Keratinocyte (primary cell): ENCODE measurements at regions not wholly inside any gene's neighbourhood (a gene's known extent, or its start where the extent isn't known, plus 50 kb on each side); places are given as distances from the start of the nearest gene placed in this dataset.

Experiments
- DNase-seq: peaks from one replicate; pipeline ENCODE4 v3.0.0-alpha.2; 2011; ENCODE audit warnings: low read depth, missing footprints, low spot score
- FAIRE-seq: peaks from 2 replicates; lab custom pipeline; 2011; peaks lifted over from hg19 to GRCh38; lab: Jason Lieb, UNC
- H2AFZ ChIP-seq: 2 replicates; pipeline ENCODE4 v1.6.0; 2012; ENCODE audit warnings: low read length, control low read depth, inconsistent platforms; ENCODE audit not compliant: control insufficient read depth
- H3K27ac ChIP-seq: 2 replicates; pipeline ENCODE4 v1.5.1; 2011; ENCODE audit warnings: low read length; ENCODE audit not compliant: control insufficient read depth, insufficient read depth
- H3K27me3 ChIP-seq: 3 replicates; pipeline ENCODE4 v1.6.0; 2011; ENCODE audit warnings: low read length; ENCODE audit not compliant: control insufficient read depth, insufficient read depth; ENCODE audit errors: extremely low read depth
- H3K36me3 ChIP-seq, 2 experiments: 2 replicates in 1 of 2; 3 replicates in 1 of 2; pipeline ENCODE4 v1.5.1; 2011; ENCODE audit warnings: low read length in 2 of 2, mild to moderate bottlenecking in 1 of 2; ENCODE audit not compliant: control insufficient read depth in 2 of 2, insufficient read depth in 2 of 2; ENCODE audit errors: extremely low read depth in 1 of 2
- H3K4me1 ChIP-seq: 3 replicates; pipeline ENCODE4 v1.5.1; 2011; ENCODE audit warnings: low read length; ENCODE audit not compliant: control insufficient read depth, insufficient read depth; ENCODE audit errors: extremely low read depth
- H3K4me2 ChIP-seq: 3 replicates; pipeline ENCODE4 v1.6.0; 2011; ENCODE audit warnings: low read depth, low read length; ENCODE audit not compliant: control insufficient read depth, insufficient read depth; ENCODE audit errors: extremely low read depth
- H3K4me3 ChIP-seq, 3 experiments: fragments of 200-600 bp in 1 of 3; sonication (generic) in 1 of 3; 2 replicates in 2 of 3; 3 replicates in 1 of 3; pipeline ENCODE4 v1.5.1; 2011 to 2016; ENCODE audit warnings: low read length in 3 of 3, mild to moderate bottlenecking in 3 of 3, control low read depth in 2 of 3, inconsistent platforms in 1 of 3, low read depth in 1 of 3, mixed read lengths in 1 of 3, mixed run types in 1 of 3, moderate library complexity in 1 of 3; ENCODE audit not compliant: control insufficient read depth in 2 of 3, insufficient read depth in 2 of 3; ENCODE audit errors: extremely low read depth in 1 of 3
- H3K79me2 ChIP-seq: 2 replicates; pipeline ENCODE4 v1.6.0; 2012; ENCODE audit warnings: low read length; ENCODE audit not compliant: control insufficient read depth, insufficient read depth
- H3K9ac ChIP-seq: 3 replicates; pipeline ENCODE4 v1.6.0; 2011; ENCODE audit warnings: low read length; ENCODE audit not compliant: control insufficient read depth, insufficient read depth; ENCODE audit errors: extremely low read depth
- H3K9me1 ChIP-seq: 3 replicates; pipeline ENCODE4 v1.6.0; 2011; ENCODE audit warnings: low read length; ENCODE audit not compliant: control insufficient read depth, insufficient read depth; ENCODE audit errors: extremely low read depth
- H3K9me3 ChIP-seq: 2 replicates; pipeline ENCODE4 v1.5.1; 2012; ENCODE audit warnings: low read depth, low read length; ENCODE audit not compliant: control insufficient read depth
- H4K20me1 ChIP-seq: 3 replicates; pipeline ENCODE4 v1.6.0; 2011; ENCODE audit warnings: low read length; ENCODE audit not compliant: control insufficient read depth, insufficient read depth; ENCODE audit errors: extremely low read depth
- CTCF ChIP-seq, 3 experiments: IDR thresholded peaks in 1 of 3; conservative IDR thresholded peaks in 1 of 3; optimal IDR thresholded peaks in 1 of 3; 2 replicates in 2 of 3; 3 replicates in 1 of 3; pipeline versions ENCODE3 to v1.5.1; 2011; ENCODE audit warnings: low read length in 3 of 3, mild to moderate bottlenecking in 3 of 3, moderate library complexity in 2 of 3, control low read depth in 1 of 3, inconsistent platforms in 1 of 3; ENCODE audit not compliant: insufficient read depth in 2 of 3; ENCODE audit errors: extremely low read depth in 1 of 3
- EZH2 ChIP-seq: IDR thresholded peaks from one replicate; pipeline ENCODE4 v1.6.1; 2012; ENCODE audit warnings: inconsistent platforms, mild to moderate bottlenecking, low read length, moderate library complexity
- dilution Hi-C: fragments of 300-500 bp; cut with MboI; formaldehyde crosslinking; loops from one replicate; pipeline ENCODE4 v1.7.0; 2020; ENCODE audit warnings: low sequenced_read_pairs; ENCODE audit not compliant: extremely low pct_ligation_motif_present

DNA sequence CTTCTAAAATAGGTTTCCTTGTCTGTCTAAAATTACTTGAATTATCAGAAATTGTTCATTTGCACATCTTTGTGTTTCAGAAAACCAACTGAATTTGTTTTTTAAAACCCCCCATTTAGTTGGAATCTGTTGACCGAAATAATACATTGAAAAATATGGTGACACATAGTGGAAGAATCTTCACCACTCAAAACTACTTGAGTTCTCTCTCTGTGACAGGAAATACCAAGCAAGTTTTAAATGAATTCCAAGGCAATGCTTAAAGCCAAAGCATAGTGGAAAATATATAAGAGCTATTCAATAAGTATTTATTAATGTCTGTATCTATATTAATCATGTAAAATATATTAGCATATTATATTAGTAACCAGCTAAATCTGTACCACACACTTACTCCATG lies 224.9 kb upstream of the COL8A1 start:
- Histone ChIP-seq H3K27me3 (no peaks in the 10 kb centered on the region), H3K4me3 (no peak overlapping the region), H3K36me3 (no peaks in the 10 kb centered on the region), H3K9me3 (no peaks in the 10 kb centered on the region), H3K9me1 (no peaks in the 10 kb centered on the region), H3K27ac (no peak overlapping the region), H3K79me2 (no peaks in the 10 kb centered on the region), H3K4me1 (peaks cover 10% of the 10 kb centered on the region), H4K20me1 (no peaks in the 10 kb centered on the region), H2AFZ (peak overlapping the region; percentile 55), H3K9ac (no peak overlapping the region), H3K4me2 (peak overlapping the region; percentile 3)
- FAIRE-seq (peak; percentile 56), DNase-seq (no peak)
- TF ChIP-seq CTCF (optimal IDR thresholded peaks at IDR 0.05 in 1 of 3, IDR thresholded peaks at IDR 0.05 in 1 of 3, conservative IDR thresholded peaks at IDR 0.05 in 1 of 3; ENCODE audit: extremely low read depth in 1 of 3, insufficient read depth in 2 of 3, low read length in 3 of 3) (no peak), EZH2 (no peak)
- dilution Hi-C loops: no loop called here

DNA sequence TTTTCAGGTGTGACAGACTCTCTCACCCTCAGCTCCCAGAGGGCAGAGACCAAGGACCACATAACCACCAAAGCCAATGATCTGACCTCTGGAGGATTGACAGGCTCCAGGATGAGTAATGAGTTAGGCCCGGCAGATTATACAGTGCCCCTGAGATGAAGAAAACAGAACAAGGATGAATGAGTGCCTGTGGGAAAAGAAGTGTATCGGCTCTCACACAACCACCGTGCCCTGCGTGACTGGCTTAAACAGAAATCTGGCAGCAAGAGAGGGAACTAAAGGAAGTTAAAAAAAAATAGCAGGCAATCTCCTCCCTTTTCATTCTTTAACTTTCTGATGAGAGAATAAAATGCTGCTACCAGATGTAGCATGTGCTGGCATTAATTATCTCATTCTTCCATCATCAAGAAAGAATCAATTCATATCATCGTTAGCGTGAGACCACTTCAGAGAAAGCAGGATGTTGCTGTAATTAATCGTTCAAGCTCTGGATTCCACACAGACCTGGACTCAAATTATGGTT lies 227.5 kb upstream of the COL8A1 start:
- peak overlapping the region; percentile 28 for H2AFZ ChIP-seq
- FAIRE-seq (peak; percentile 5), DNase-seq (no peak)

More for the DNA sequence above, 227.5 kb upstream of the COL8A1 start:
- no peak overlapping the region for H3K4me2 ChIP-seq
- H3K4me1 ChIP-seq: peaks cover 10% of the 10 kb centered on the region
- H3K9me3 ChIP-seq: no peaks in the 10 kb centered on the region
- H3K27ac ChIP-seq: no peak overlapping the region
- no peaks in the 10 kb centered on the region for H3K27me3 ChIP-seq
- H3K9me1 ChIP-seq: no peaks in the 10 kb centered on the region
- dilution Hi-C loops: no loop called here
- H3K79me2 ChIP-seq: no peaks in the 10 kb centered on the region
- TF ChIP-seq CTCF (optimal IDR thresholded peaks at IDR 0.05 in 1 of 3, IDR thresholded peaks at IDR 0.05 in 1 of 3, conservative IDR thresholded peaks at IDR 0.05 in 1 of 3; ENCODE audit: extremely low read depth in 1 of 3, insufficient read depth in 2 of 3, low read length in 3 of 3) (no peak), EZH2 (no peak)
- no peak overlapping the region for H3K4me3 ChIP-seq
- no peak overlapping the region for H3K9ac ChIP-seq
- H4K20me1 ChIP-seq: no peaks in the 10 kb centered on the region
- no peaks in the 10 kb centered on the region for H3K36me3 ChIP-seq
